ENCODE measurements at regions not wholly inside any gene's neighbourhood (a gene's known extent, or its start where the extent isn't known, plus 50 kb on each side); places are given as distances from the start of the nearest gene placed in this dataset.

DNA sequence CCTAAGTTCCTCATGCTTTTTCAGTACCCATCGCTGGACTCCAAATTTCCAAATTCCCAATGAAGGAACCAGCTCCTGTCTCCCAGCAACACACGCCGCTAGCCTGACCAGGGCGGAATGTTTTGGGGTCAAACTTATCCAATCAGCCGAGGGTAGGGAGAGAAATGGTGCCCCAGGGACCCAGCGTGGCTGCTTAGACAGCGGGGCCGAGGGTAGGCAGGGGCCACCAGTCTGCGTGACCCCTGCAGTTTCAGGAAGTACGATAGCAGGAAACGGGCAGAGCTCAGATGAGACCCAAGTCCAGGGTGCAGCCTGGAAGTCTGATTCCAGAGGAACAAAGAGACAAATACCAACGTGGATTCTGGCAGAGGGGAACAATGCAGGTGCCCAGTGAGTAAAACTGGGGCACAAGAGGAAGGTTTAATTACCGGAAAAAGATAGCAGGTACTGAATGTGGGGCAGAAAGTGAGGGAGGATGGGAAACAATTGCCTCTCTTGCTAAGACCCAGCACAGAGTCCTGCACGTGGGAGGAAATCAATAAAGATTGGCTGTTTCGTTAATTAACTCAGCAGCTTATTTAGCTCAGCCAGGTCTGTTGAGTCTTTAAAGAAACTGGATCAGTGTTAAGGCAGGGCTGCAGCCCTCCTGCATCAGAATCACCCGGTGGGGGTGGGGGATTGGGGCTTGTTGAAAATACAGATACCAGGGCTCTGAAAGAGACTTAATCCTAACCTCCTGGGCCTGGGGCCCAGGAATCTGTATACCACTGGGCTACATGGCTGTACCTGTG is 50.4 kb upstream of the NFE2L3 start:
- DNase-seq: no peak

DNA sequence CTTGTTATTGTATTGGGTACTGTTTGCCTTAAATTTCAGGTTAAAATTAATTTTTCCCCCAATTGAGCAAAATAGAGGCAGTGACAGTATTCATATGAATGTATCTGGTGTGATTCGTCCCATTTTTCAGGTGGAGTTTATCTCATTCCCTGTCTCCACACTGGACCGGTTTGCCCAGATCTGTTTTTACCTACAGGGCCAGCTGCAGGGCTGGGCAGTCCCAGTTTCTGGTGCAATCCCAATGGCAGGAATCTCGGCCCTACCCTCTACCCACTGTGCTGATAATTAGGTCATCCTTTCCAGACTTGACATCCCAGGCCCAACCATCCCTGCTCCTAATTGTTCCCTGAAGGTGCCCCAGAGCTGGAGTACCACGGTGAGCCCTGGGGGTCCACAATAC is 49.8 kb upstream of the NFE2L3 start:
- no peak for DNase-seq
